GM18507 (cell line): ENCODE measurements at regions not wholly inside any gene's neighbourhood (a gene's known extent, or its start where the extent isn't known, plus 50 kb on each side); places are given as distances from the start of the nearest gene placed in this dataset.
"Not testable (repeated sequence)": the region's sequence is repeated elsewhere in the genome, so short reads cannot be mapped to it uniquely, and the experiment has no call there.

Source experiments
- DNase-seq: peaks from one replicate; pipeline ENCODE4 v3.0.0; 2011; ENCODE audit warnings: low read depth; ENCODE audit not compliant: insufficient read length; ENCODE audit errors: extremely low spot score
- FAIRE-seq: peaks from 2 replicates; lab custom pipeline; 2011; peaks lifted over from hg19 to GRCh38; lab: Jason Lieb, UNC

DNA sequence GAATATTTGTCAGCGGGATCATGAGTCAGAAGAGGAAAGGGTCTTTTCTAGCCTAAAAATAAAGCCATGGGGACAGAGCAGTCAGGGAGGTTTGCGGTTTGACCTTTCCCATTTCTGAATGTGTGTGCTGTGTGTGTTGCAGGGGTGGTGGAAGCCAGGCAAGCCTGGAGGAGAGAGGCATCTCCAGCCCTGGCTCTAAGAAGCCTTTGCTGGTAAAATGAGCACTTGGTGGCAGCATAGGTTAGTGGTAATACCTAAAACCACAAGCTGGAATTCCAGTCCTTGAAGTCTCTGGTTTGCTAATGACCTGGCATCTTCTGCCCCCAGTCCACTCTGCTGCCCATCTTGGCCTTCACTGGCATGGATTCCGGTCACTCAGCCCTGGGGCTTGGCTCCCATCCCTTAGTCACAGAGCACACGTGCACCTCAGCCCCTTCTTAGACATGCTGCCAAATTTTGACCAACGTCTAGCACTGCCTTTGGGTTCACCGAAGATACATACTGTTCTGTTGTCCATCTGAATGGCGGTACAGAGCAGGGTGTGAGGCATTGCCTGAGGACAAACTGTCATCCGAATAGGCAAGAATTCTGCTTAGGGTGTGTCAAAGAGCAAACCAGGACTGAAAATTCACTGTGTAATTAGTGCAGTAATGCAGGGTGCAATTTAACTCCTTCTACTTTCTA is 52.7 kb downstream of the KCNA5 start:
- no peak for DNase-seq
- FAIRE-seq: no peak

GRCh38 chr12:5097786-5098185 is 54.1 kb downstream of the KCNA5 start:
- FAIRE-seq: no peak

DNA sequence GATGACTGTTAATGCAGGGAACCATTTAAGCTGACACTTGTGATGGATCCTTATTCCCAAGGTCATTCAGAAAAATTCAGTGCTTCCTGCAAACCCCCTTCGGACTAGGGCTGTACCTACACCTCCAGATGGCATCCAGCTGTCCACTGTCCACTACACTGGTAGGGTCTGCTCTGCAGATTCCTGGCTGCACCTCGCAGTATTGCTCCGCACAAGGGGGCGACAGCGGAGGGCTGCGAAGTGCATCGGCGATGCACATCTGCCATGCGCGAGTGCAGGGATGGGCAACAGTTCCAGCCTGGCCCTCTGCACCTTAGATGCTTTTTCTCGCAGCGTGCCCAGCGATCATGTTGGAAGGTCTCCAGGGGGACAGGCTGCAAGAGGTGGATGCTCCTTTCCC is 55.5 kb downstream of the KCNA5 start:
- DNase-seq (no peak), FAIRE-seq (no peak)

More at GRCh38 chr12:5097786-5098185, 54.1 kb downstream of the KCNA5 start:
- DNase-seq: no peak

DNA sequence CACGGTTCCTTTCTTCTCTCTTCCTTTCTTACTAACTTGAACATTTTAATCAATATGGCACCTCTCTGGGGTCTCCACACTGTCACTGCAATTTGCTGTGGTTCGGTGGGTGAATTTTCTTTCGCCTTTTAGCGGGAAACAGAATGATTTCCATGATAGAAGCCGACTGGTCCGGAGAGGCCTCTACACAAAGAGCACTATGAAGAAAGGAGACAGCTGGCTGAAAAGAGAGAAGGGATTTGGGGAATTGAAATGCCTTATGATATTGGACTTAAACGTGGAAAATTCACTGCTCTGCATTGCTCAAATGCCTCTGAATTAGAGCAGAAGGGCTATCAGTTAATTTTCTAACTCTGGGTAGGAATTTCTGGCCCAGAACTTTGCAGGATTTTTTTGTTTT is 55.9 kb downstream of the KCNA5 start:
- FAIRE-seq: no peak

DNA sequence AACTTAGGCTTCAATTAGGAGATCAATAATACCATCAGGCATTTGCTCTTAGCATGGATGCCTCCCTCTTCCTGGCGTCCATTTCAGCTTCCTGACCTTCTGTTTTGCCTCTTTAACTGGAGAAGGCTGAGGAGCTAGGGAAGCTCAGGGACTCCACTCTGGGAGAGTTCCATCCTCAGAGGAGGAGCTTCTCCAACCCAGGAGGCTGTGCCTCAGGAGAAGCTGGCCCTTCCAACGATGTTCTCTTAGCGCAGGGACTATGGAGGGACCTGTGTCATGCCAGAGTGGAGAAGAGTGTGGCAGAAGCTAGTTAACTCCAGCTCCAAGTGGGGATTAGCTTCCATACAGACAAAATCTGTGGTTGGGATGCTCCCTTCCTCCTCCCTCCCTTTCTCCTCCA is 58.0 kb downstream of the KCNA5 start:
- DNase-seq (no peak), FAIRE-seq (no peak)

More for the DNA sequence above, 55.9 kb downstream of the KCNA5 start:
- DNase-seq: no peak

- no peak for DNase-seq
- FAIRE-seq: no peak
Observed at GRCh38 chr12:5102261-5102789, 58.6 kb downstream of the KCNA5 start.

DNA sequence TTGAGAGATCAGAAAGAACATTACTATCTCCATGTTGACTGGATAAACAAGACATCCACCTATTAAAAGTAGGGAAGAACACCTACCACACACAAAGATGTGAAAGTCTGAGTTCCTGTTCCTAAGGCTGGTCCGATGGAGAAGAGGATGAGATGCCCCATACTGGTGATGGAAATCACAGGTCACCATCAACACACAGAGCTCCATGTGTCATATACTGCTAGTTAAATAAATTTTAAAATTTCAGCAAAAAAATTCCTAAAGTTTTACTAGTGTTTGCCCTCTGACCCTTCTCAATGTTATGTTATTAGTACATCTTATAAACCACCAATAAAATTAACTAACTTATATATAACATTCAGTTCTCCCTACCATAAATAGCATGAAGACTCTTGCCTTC is 59.1 kb downstream of the KCNA5 start:
- DNase-seq (no peak), FAIRE-seq (no peak)

- FAIRE-seq: no peak
- no peak for DNase-seq
Observed at GRCh38 chr12:5110345-5110744, 66.7 kb downstream of the KCNA5 start.

- no peak for DNase-seq
- no peak for FAIRE-seq
Observed at GRCh38 chr12:5114436-5114835, 70.8 kb downstream of the KCNA5 start.

GRCh38 chr12:5121784-5122183 is 78.1 kb downstream of the KCNA5 start:
- FAIRE-seq: not testable (repeated sequence)

DNA sequence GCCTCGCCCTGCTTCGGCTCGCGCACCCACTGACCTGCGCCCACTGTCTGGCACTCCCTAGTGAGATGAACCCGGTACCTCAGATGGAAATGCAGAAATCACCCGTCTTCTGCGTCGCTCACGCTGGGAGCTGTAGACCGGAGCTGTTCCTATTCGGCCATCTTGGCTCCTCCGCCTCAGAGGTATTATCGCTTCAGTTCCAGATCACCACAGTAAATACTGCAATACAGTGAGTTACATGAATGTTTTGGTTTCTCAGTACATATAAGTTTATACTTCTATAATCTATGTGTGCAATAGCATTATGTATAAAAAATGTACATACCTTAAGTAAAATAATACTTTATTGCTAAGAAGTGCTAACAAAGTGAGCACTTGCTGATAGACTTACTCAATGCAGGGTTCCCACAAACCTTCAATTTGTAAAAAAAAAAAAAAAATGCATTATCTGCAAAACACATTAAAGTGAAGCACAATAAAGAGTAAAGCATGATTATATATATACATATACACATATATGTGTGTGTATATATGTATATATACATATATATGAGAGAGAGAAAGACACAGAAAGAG is 78.7 kb downstream of the KCNA5 start:
- FAIRE-seq: not testable (repeated sequence)

More at GRCh38 chr12:5121784-5122183, 78.1 kb downstream of the KCNA5 start:
- not testable (repeated sequence) for DNase-seq

GRCh38 chr12:5123921-5124320 is 80.2 kb downstream of the KCNA5 start:
- FAIRE-seq (no peak), DNase-seq (no peak)

More for the DNA sequence above, 78.7 kb downstream of the KCNA5 start:
- DNase-seq: not testable (repeated sequence)

- no peak for FAIRE-seq
- no peak for DNase-seq
Observed at GRCh38 chr12:5124401-5124800, 80.7 kb downstream of the KCNA5 start.

DNA sequence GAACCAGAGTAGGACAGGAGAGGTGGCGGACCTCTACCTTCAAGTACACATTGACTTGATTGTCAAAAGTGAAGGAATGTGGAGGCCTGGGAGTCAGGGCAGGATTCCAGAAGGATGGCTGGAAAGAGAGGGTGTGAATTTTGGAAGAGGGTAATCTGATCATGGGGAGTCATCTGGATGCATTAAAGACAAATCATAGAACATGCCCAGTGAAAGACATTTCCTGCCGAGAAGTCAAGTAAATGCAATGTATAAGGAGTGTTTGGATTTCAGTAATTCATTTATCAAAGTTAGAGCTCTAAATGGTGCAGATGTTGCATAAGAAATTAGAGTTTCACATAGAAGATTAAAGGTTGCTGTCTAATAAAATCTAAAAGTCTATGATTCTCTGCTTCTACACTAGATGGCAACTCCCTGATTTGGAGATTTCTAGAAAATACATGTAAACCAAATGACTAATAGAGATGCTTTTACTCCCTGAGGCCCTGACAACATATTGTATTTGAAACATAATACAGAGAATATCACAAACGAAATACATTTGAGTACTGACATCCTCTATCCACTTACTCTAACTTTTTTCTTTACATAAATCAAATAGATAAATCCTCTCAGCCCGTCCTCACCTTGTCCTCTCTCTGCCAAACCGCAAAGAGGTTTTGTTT is 91.3 kb downstream of the KCNA5 start:
- DNase-seq: no peak
- FAIRE-seq: no peak

DNA sequence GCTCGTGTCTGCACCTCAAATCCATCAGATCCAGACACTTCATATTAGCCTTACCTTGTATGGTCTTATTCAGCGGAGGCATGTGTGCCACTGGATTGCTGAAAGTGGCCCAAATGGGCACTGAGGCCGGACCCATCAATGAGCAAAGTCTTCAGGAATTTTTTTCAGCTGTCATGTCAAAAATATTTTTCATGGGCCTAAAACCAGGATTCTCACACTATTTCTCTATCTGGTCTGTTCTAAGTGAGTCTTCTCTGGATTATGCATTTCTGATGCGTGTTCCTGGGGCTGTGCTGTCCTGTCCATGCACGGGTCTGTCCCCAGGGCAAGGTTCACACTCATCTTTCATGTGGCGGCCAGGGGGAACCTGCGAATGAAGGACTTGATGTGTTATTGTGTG is 94.6 kb downstream of the KCNA5 start:
- no peak for FAIRE-seq
- no peak for DNase-seq

- FAIRE-seq: no peak
Observed at GRCh38 chr12:5138845-5139244, 95.2 kb downstream of the KCNA5 start.

DNA sequence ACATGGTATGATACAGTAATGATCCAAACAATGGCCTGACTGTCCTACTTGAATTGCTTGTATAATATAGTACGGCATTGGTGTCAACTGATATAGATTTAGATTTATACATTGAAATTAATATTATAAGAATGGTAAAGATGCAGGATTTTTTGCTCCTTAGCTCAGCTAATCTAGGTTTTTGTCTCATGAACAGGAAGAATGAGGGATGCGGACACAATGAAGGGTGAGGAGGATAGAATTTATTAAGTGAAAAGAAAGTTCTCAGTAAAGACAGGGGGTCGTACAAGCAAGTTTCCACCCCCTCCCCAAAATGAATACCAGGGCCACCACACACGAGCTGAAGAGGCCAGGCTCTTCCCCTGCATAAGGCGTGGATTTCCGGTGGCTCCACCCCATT is 96.1 kb downstream of the KCNA5 start:
- no peak for FAIRE-seq

More at GRCh38 chr12:5138845-5139244, 95.2 kb downstream of the KCNA5 start:
- DNase-seq: no peak

GRCh38 chr12:5140190-5140589 is 96.5 kb downstream of the KCNA5 start:
- no peak for FAIRE-seq
- DNase-seq: no peak

More for the DNA sequence above, 96.1 kb downstream of the KCNA5 start:
- DNase-seq: no peak

- no peak for FAIRE-seq
- no peak for DNase-seq
Observed at GRCh38 chr12:5148880-5149279, 105.2 kb downstream of the KCNA5 start.

DNA sequence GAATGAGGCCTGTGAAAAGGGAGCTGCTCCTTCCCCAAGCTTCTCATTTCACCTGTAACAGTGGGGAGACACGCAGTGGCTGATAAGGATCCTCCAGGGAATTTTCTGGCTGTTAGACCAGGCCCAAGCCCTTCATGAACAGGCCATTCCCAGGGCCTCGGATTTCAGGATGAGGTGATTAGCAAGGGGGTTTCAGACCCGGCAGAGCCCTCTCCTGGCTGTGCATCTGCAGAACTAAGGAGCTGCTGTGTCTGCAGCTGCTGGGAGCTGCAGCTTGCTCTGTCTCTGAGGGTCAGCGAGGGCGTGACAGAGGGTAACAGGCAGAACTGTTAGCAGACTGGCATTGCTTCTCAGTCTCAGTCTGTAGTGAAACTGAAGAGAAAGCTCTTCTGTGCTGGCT is 110.4 kb downstream of the KCNA5 start:
- no peak for FAIRE-seq
- no peak for DNase-seq
